ENCODE measurements at regions not wholly inside any gene's neighbourhood (a gene's known extent, or its start where the extent isn't known, plus 50 kb on each side); places are given as distances from the start of the nearest gene placed in this dataset.

DNA sequence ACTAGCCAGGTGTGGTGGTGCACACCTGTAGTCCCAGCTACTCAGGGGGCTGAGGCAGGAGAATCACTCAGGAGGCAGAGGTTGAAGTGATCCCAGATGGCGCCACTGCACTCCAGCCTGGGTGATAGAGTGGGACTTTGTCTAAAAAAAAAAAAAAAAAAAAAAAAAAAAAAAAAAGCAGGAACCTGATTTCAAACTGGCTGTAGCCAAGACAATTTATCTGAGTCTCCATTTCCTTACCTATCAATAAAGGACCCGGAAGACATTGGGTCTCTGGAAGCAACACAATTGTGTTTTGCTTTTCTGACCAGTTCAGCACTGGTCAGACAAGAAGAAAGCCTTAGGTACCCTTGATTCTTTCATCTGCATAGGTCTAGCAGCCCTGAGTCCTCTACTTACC lies 491.0 kb downstream of the TBC1D4 start:
- H3K4me3 ChIP-seq (ENCODE audit: low read length), result no peak overlapping the region
- no peaks in the 10 kb centered on the region for H3K9me3 ChIP-seq (ENCODE audit: low read depth, low read length)
- H3K27me3 ChIP-seq (ENCODE audit: insufficient read depth, low read length), result no peaks in the 10 kb centered on the region
- no peaks in the 10 kb centered on the region for H3K4me1 ChIP-seq (ENCODE audit: insufficient read depth, low read length)

DNA sequence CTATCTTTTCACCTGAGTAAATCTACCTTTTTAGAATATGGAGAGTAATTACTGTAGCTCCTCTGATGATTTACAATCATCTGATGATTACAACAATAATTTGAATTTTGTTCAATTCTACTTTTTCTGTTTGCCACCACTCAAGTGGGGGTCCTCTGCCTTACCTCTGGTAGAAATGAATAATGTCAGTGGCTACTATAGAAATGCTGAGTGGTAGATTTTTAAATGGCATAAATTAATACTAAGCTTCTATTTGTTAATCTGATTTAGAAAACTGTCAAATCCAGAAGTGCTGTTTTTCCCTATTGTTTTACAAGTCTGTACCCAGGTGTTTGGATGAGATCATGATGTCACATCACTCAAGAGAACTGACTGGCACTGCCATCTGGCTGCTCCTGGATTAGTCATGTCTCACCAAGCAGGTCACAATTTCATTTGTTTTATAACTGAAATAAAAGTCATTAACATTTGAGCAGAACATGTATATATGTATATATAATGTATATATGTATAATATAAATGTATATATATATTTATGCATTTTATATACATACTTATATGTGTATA lies 494.8 kb downstream of the TBC1D4 start:
- H3K4me1 ChIP-seq (ENCODE audit: insufficient read depth, low read length), result no peaks in the 10 kb centered on the region
- no peaks in the 10 kb centered on the region for H3K9me3 ChIP-seq (ENCODE audit: low read depth, low read length)
- no peaks in the 10 kb centered on the region for H3K27me3 ChIP-seq (ENCODE audit: insufficient read depth, low read length)
- no peak overlapping the region for H3K4me3 ChIP-seq (ENCODE audit: low read length)

DNA sequence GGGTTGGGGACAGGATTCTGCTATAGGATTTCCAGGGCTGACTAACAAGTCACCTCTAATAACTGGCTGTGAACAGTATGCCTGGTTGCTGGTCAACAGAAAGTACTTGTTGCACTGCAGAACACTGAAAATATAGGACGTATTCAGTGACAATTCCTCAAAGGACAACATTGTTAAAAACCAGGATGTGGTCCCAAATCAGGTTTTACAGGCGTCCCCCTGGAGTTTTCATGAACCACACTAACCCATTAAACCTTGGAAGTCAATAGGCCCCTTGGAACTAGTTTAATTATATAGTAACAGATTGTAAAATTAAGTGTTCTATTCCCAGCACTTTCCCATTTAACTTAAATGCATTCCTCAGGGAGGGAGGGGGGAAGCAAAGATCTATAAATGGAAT lies 495.4 kb downstream of the TBC1D4 start:
- H3K27me3 ChIP-seq (ENCODE audit: insufficient read depth, low read length), result no peaks in the 10 kb centered on the region
- H3K4me3 ChIP-seq (ENCODE audit: low read length), result no peak overlapping the region
- no peaks in the 10 kb centered on the region for H3K9me3 ChIP-seq (ENCODE audit: low read depth, low read length)
- no peaks in the 10 kb centered on the region for H3K4me1 ChIP-seq (ENCODE audit: insufficient read depth, low read length)

DNA sequence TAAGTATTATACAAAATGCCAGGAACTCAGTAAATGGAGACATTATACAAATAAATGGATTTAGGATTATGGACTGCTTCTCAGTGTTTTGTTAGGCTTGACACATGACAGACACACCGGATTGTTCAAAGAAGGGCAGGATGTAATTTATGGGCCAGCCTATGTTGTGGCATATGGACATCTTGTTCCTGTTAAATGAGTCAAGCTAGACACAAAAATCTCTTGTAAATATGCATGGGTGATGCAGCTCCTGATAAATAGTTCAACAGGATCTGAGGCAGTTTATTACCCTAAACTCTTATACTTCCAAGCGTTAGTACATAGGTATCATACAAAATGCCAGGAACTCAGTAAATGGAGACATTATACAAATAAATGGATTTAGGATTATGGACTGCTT lies 502.3 kb downstream of the TBC1D4 start:
- Histone ChIP-seq H3K4me1 (ENCODE audit: insufficient read depth, low read length) (no peaks in the 10 kb centered on the region), H3K4me3 (ENCODE audit: low read length) (no peak overlapping the region), H3K9me3 (ENCODE audit: low read depth, low read length) (no peaks in the 10 kb centered on the region), H3K27me3 (ENCODE audit: insufficient read depth, low read length) (no peaks in the 10 kb centered on the region)

DNA sequence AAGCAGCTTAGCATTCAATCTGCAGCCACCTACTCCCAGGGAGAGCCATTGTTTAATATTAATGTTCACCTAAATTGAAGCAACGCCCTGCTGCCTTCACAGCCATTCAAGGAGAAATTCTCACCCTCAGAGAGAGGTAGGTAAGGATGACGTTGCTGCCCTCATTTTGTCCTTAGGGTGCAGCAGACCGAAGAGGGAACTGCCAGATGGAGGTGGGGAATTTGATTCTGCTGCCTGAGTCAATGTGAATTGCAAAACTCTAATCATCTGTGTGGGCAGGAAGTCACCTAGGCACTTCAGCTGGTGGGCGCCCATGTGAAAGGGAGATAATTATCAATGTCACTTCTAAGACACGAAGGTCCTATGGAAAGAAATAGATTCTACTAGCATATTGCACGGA lies 503.4 kb downstream of the TBC1D4 start:
- no peaks in the 10 kb centered on the region for H3K9me3 ChIP-seq (ENCODE audit: low read depth, low read length)
- no peaks in the 10 kb centered on the region for H3K27me3 ChIP-seq (ENCODE audit: insufficient read depth, low read length)
- H3K4me1 ChIP-seq (ENCODE audit: insufficient read depth, low read length), result no peaks in the 10 kb centered on the region
- no peak overlapping the region for H3K4me3 ChIP-seq (ENCODE audit: low read length)

DNA sequence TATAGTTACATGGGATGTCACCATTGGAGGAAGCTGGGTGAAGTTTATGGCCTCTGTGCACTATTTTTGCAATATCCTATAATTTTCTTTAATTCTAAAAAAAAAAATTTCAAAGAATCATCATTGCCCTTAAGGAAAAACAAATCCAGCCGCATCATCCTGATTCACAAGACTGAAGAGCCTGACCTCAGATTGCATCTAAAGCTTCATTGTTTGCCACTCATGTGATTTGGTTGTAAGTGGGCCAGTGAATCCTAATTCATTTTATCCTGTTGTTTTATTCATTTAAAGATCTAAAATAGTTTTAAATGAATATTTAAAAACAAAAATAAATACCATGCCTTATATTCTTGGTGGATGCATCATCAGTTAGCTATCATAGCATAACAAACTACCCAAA lies 504.5 kb downstream of the TBC1D4 start:
- no peaks in the 10 kb centered on the region for H3K9me3 ChIP-seq (ENCODE audit: low read depth, low read length)
- no peaks in the 10 kb centered on the region for H3K27me3 ChIP-seq (ENCODE audit: insufficient read depth, low read length)
- H3K4me3 ChIP-seq (ENCODE audit: low read length), result no peak overlapping the region
- H3K4me1 ChIP-seq (ENCODE audit: insufficient read depth, low read length), result no peaks in the 10 kb centered on the region

DNA sequence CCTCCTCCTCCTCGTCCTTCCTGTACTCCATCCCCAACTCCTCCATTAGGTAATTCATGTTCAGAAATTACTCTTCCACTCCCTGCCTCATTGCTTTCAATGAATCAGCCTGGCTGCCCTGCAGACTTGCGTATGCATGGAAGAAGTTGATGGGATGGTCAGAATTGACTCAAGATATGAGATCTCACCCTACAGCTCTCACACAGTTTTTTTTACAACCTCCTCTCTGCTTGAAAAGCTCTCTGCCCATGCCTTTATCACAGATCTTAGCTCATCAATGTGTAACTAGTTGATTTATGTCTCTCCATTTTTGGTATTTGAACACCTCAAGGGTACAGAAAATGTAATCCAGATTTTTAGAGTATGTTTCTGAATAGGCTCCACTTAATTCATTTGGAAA lies 506.9 kb downstream of the TBC1D4 start:
- Histone ChIP-seq H3K4me1 (ENCODE audit: insufficient read depth, low read length) (no peaks in the 10 kb centered on the region), H3K4me3 (ENCODE audit: low read length) (no peak overlapping the region), H3K9me3 (ENCODE audit: low read depth, low read length) (no peaks in the 10 kb centered on the region), H3K27me3 (ENCODE audit: insufficient read depth, low read length) (no peaks in the 10 kb centered on the region)

DNA sequence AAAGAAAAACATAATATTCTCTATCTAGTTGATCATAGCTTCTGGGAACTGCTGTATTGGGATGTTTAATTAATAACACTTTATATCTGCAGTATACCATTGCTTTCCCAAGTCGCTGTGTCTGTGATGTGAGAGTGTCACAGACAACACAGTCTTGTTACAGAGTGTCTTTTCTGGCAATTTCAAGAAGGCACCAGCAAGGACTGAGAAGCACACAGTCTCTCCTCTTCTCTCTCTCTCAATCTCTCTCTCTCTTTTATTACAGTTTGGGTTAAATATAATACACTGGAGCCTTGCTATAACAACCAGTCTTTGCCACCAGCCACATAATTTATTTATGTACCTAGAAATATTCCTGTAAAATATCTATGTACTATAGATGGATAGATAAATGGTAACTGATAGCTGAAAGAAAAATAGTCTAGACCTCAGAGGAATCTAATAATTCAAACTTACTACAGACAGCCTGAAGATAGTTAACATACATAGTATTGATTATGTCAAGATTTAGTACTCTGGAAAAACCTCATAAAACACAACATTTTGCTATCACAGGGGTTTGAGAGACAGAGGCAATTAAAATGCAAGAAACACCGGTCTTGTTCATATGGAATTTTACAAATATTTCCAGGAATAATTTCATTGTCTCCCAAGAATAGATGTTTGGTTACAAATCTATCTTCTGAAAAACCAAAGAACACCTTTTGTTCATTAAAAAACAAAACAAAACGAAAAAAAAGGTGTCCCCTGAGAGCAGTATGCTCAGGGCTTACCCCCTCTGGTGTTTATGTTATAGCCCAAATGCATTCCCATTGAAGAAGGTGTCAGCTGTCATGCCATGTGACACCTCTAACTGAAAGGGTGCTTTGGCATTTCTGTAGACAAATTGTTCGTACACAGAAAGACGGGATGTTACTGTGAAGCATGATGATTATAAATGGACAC lies 507.8 kb downstream of the TBC1D4 start:
- Histone ChIP-seq H3K27me3 (ENCODE audit: insufficient read depth, low read length) (no peaks in the 10 kb centered on the region), H3K9me3 (ENCODE audit: low read depth, low read length) (no peaks in the 10 kb centered on the region), H3K4me3 (ENCODE audit: low read length) (no peak overlapping the region)

DNA sequence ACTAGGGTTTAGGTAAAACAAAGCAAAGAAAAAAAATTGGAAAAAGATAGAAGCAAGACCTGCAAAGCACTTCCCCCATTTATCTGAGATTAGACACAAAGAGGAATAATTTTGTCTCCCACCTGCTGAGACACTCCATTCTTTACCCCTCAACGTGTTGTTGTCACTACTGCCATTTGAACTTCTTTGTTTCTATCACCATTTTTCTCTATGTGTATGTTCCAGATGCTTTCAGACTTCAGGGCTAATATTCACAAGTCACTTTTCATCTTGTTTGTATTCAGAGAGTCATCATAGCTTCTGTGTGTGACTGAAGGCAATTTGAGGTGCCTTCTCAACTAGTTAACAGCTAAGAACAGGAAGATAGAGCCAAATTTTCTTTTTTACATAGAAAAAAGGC lies 512.5 kb downstream of the TBC1D4 start:
- Histone ChIP-seq H3K4me3 (ENCODE audit: low read length) (no peak overlapping the region), H3K9me3 (ENCODE audit: low read depth, low read length) (no peaks in the 10 kb centered on the region), H3K4me1 (ENCODE audit: insufficient read depth, low read length) (no peaks in the 10 kb centered on the region), H3K27me3 (ENCODE audit: insufficient read depth, low read length) (no peaks in the 10 kb centered on the region)

More for the DNA sequence above, 507.8 kb downstream of the TBC1D4 start:
- H3K4me1 ChIP-seq (ENCODE audit: insufficient read depth, low read length), result no peaks in the 10 kb centered on the region

DNA sequence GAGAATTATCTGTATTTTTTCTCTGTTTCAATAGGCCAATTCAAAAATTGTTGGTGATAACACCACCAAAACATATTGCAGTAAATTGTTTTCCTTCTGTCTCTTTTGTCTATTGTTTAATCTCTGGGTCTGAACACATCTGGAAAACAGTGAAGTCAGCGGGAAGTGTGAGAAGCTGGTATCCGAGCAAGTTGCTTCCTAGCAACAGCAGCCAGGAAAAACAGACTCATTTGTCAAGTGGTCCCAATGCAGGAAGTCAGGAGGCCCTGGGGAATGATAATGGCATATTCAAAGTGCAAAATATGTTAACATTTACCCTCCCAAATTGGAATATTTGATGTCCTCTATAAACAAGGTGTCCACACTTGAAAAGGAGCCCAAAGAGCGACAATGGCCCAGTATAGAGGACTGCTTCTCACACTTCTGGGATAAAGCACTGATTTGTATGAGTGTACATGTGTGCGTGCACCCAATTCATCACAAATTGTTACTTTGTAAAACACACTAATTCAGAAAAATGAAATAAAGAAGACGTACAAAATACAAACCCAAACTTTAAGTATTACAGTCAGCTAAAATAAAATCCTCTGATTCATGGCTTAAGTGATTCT lies 515.0 kb downstream of the TBC1D4 start:
- Histone ChIP-seq H3K4me1 (ENCODE audit: insufficient read depth, low read length) (no peaks in the 10 kb centered on the region), H3K27me3 (ENCODE audit: insufficient read depth, low read length) (no peaks in the 10 kb centered on the region), H3K4me3 (ENCODE audit: low read length) (no peak overlapping the region), H3K9me3 (ENCODE audit: low read depth, low read length) (no peaks in the 10 kb centered on the region)

DNA sequence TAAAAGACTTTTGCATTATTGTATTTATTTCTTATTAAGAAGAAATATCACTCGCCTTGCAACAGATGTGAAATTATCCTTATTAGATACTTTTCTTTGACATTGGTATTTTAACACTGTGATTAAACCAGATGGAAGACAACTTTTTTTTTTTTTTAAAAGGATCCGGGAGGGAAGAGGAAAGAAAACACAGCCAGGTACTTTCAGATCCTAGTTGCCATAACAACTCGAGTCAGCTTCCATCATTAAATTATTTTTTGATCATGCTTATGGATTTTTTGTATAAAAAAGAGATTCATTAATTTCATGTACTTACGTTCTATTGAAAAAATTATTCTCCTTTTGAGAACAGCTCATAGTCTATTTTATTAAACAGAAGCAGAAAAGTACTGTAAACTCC lies 515.7 kb downstream of the TBC1D4 start:
- H3K4me3 ChIP-seq (ENCODE audit: low read length), result no peak overlapping the region
- no peaks in the 10 kb centered on the region for H3K9me3 ChIP-seq (ENCODE audit: low read depth, low read length)
- H3K4me1 ChIP-seq (ENCODE audit: insufficient read depth, low read length), result no peaks in the 10 kb centered on the region
- no peaks in the 10 kb centered on the region for H3K27me3 ChIP-seq (ENCODE audit: insufficient read depth, low read length)

DNA sequence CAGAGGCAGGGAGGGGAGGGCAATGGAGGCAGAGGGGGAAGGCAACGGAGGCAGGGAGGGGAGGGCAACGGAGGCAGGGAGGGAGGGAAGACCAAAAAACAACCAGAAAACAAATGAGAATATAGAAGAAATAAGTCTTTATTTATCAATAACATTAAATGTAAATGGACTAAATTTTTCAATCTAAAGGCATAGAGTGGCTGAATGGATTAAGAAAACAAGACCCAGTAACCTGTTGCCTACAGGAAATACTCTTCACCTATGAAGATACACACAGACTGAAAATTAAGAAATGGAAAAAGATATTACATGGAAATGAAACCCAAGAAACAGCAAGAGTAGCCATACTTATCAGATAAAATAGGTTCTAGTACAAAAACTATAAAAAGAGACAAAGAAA lies 536.3 kb downstream of the TBC1D4 start:
- Histone ChIP-seq H3K4me3 (ENCODE audit: low read length) (no peak overlapping the region), H3K4me1 (ENCODE audit: insufficient read depth, low read length) (no peaks in the 10 kb centered on the region), H3K27me3 (ENCODE audit: insufficient read depth, low read length) (no peaks in the 10 kb centered on the region), H3K9me3 (ENCODE audit: low read depth, low read length) (peaks cover 22% of the 10 kb centered on the region)

DNA sequence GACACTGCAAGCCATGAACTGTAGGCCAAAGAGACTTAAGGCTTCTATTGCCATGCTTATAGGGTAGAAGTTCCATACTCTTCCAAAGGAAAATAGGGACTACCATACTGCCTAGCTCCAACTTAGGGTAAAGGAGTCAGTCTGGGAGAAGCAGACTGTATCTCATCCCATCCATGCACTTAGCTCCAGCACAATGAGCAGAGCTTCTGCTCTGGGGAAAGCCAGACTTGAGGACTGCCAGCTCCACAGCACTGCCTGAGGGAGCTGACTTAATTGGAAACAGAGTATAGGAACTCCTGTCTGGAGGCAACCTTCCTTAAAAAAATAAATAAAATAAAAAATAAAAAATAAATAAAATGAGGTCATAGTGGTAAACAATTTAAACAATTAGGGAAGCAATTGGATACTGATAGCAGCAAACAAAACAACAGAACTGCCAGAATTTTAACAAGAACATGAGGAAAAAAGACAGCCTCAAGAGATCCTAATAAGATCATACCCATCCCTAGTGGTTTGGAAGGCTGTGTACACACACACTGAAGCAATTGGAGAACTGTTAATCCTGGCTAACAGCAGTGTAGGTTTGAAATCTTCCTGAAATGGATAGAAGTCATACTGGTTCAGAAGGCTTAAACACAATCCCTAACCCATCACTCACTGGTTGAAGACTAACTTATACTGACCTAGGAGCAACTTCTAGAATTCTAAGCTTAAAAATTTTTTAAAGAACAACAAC lies 550.1 kb downstream of the TBC1D4 start:
- H3K4me3 ChIP-seq (ENCODE audit: low read length), result no peak overlapping the region
- H3K9me3 ChIP-seq (ENCODE audit: low read depth, low read length), result peaks cover 8% of the 10 kb centered on the region
- no peaks in the 10 kb centered on the region for H3K27me3 ChIP-seq (ENCODE audit: insufficient read depth, low read length)
- H3K4me1 ChIP-seq (ENCODE audit: insufficient read depth, low read length), result no peaks in the 10 kb centered on the region

DNA sequence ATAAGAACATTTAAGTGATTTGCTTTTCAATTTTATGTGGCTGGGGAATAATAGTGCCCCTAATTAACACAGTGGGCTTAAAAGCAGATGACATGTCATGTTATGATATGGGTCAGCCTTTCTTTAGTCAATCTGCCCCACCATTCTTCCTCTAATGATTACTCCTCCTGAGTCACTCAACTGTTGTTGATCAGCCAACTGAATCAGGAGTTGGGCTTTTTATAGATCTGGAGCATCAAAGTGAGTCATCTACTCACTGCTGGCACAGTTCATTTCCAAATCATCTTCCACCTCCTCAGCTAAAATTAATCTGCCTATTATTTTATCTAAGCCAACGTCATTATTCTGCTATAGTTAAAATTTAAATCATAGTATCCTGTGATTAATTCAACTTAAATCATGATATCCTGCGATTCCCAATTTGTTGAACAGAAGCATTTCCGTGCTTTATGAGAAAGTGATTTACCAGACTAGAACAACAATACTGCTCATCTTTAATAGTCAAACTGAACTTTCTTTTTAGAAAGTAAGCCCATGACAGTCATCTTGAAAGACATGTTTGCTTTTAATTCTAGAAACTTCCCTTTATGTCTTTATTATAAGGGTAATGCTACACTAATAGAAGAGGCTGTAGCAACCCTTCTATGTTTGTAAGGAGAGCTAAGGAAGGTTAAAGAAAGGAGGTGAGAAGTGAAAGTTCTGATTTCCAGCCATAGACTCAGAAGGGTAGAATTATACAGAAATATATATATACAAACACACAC lies 551.4 kb downstream of the TBC1D4 start:
- Histone ChIP-seq H3K4me1 (ENCODE audit: insufficient read depth, low read length) (no peaks in the 10 kb centered on the region), H3K4me3 (ENCODE audit: low read length) (no peak overlapping the region), H3K27me3 (ENCODE audit: insufficient read depth, low read length) (no peaks in the 10 kb centered on the region), H3K9me3 (ENCODE audit: low read depth, low read length) (peaks cover 17% of the 10 kb centered on the region)
